Breast epithelium (tissue), 3 donors: ENCODE measurements at regions not wholly inside any gene's neighbourhood (a gene's known extent, or its start where the extent isn't known, plus 50 kb on each side); places are given as distances from the start of the nearest gene placed in this dataset.

Experiments
- CTCF ChIP-seq, 3 donors: fragments of 450-650 bp; IDR thresholded peaks; one replicate each; pipeline ENCODE4 v1.5.1; 2016 to 2017; ENCODE audit warnings: antibody characterized with exemption in 3 of 3, mild to moderate bottlenecking in 3 of 3, moderate library complexity in 3 of 3
- POLR2A ChIP-seq: fragments of 450-650 bp; IDR thresholded peaks from one replicate; pipeline ENCODE4 v1.6.1; 2016; ENCODE audit warnings: antibody characterized with exemption, mild to moderate bottlenecking, moderate library complexity
- POLR2AphosphoS5 ChIP-seq, 3 donors: sonication (generic); formaldehyde crosslinking; IDR thresholded peaks; one replicate each; pipeline ENCODE4 v1.6.1; 2017; ENCODE audit warnings: antibody characterized with exemption in 3 of 3

- TF ChIP-seq CTCF (IDR thresholded peaks at IDR 0.05) (no peak), POLR2A (no peak), POLR2AphosphoS5 (IDR thresholded peaks at IDR 0.05) (no peak)
Measured at GRCh38 chr7:101687081-101687480, 58.0 kb upstream of the MYL10 start.
